ENCODE measurements at regions not wholly inside any gene's neighbourhood (a gene's known extent, or its start where the extent isn't known, plus 50 kb on each side); places are given as distances from the start of the nearest gene placed in this dataset.

DNA sequence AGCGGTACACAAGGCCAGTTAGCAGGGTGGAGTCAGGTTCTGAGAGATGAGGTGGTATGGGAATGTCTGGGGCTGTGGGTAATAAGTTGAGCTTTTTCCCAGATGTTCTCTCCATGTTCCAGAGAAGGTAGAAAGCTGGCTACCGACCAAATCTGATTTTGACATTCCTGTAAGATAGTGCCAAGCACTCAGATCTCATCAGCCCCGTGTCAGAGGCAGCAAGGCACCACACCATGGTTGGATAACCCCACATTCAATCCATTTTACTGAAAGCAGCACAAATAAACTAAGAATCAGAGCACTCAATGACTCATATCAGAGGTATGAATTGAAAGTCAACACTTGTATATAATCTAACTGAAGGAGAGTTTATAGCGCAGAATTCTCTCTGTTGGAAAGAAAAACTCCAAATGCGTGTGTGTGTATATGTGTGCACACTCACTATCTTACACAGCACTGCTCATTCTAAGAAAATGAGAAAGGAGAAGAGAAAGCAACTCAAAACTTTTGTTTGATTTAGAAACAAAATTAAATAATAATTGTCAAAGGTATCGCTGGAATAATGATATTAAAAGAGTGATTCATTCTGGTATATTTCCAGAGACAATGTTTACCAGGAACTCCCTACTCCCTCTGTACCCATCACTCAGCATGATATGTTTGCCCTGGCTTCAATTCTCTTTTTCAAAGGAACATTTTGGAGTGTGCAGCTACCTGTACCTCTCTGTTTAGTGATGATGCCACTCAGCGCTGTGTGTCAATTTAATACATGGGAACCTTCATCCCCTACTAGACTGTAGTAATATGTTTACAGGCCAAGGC is 375.1 kb upstream of the ID2 start:
- no peak overlapping the region for H3K27ac ChIP-seq (ENCODE audit: low read depth in 2 of 2, low read length in 2 of 2)
- no peaks in the 10 kb centered on the region for H3K36me3 ChIP-seq (ENCODE audit: control insufficient read depth in 2 of 2, insufficient read depth in 2 of 2, low read length in 2 of 2)
- H3K4me3 ChIP-seq (ENCODE audit: low read length in 2 of 2): no peak overlapping the region
- no peak overlapping the region for H3K9ac ChIP-seq (ENCODE audit: low read depth in 1 of 2, low read length in 2 of 2)
- H3K27me3 ChIP-seq (ENCODE audit: control insufficient read depth in 2 of 2, insufficient read depth in 2 of 2, low read length in 2 of 2): no peaks in the 10 kb centered on the region
- H3K9me3 ChIP-seq (ENCODE audit: control insufficient read depth in 2 of 2, low read length in 2 of 2): no peaks in the 10 kb centered on the region
- peaks cover 10 to 13% of the 10 kb centered on the region in 2 donors for H3K4me1 ChIP-seq (ENCODE audit: control insufficient read depth in 2 of 2, insufficient read depth in 2 of 2, low read length in 2 of 2)

DNA sequence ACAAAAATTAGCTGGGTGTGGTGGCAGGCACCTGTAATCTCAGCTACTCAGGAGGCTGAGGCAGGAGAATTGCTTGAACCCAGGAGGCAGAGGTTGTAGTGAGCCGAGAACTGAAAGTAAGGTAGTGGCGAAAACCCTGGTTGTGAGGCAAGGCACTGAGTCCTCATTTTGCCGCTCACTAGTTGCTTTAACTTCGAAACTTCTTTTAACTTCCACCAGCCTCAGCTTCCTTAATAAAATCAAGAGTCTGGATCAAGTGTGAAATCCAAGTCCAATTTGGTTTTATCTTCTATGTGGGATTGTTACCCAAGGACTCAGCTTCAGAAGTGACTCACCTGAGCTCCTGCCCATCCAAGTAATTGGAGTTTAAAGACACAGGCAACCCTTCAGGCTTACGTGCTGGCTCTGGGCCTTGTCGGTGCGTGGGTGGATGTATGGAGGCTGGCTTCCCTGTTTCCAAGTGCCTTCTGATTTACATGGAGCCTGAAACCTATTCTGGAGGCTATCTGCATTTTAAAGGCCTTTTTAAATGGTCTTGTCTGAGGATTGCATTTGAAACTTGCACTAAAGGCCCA is 374.2 kb upstream of the ID2 start:
- H3K27me3 ChIP-seq (ENCODE audit: control insufficient read depth in 2 of 2, insufficient read depth in 2 of 2, low read length in 2 of 2): no peaks in the 10 kb centered on the region
- H3K36me3 ChIP-seq (ENCODE audit: control insufficient read depth in 2 of 2, insufficient read depth in 2 of 2, low read length in 2 of 2): no peaks in the 10 kb centered on the region
- H3K4me1 ChIP-seq (ENCODE audit: control insufficient read depth in 2 of 2, insufficient read depth in 2 of 2, low read length in 2 of 2): peaks cover 9 to 12% of the 10 kb centered on the region in 2 donors
- H3K9me3 ChIP-seq (ENCODE audit: control insufficient read depth in 2 of 2, low read length in 2 of 2): no peaks in the 10 kb centered on the region
- no peak overlapping the region for H3K27ac ChIP-seq (ENCODE audit: low read depth in 2 of 2, low read length in 2 of 2)
- no peak overlapping the region for H3K4me3 ChIP-seq (ENCODE audit: low read length in 2 of 2)
- H3K9ac ChIP-seq (ENCODE audit: low read depth in 1 of 2, low read length in 2 of 2): no peak overlapping the region

DNA sequence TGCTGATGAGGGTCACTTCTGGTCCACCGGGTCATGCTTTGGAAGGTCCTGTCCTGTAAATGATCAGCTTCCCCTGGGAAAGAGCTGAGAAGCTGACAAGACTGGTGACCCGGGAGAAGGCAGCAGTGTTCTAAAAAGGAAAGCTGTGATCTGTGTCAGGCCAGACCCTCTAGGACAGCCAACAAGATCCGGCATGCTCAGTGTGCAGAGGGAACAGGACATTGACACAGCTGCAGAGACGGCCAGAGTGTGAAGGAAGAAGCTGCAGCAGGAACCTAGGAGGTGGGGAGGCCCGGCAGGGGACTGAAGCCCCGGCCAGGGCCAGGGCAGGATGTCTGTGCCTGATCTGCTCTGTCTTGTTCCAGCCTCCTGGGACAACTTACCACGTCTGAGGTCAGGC is 372.7 kb upstream of the ID2 start:
- H3K9me3 ChIP-seq (ENCODE audit: control insufficient read depth in 2 of 2, low read length in 2 of 2): no peaks in the 10 kb centered on the region
- no peak overlapping the region for H3K4me3 ChIP-seq (ENCODE audit: low read length in 2 of 2)
- H3K36me3 ChIP-seq (ENCODE audit: control insufficient read depth in 2 of 2, insufficient read depth in 2 of 2, low read length in 2 of 2): no peaks in the 10 kb centered on the region
- peaks cover 4 to 20% of the 10 kb centered on the region in 2 donors for H3K4me1 ChIP-seq (ENCODE audit: control insufficient read depth in 2 of 2, insufficient read depth in 2 of 2, low read length in 2 of 2)
- H3K27ac ChIP-seq (ENCODE audit: low read depth in 2 of 2, low read length in 2 of 2): no peak overlapping the region
- H3K9ac ChIP-seq (ENCODE audit: low read depth in 1 of 2, low read length in 2 of 2): no peak overlapping the region
- no peaks in the 10 kb centered on the region for H3K27me3 ChIP-seq (ENCODE audit: control insufficient read depth in 2 of 2, insufficient read depth in 2 of 2, low read length in 2 of 2)

DNA sequence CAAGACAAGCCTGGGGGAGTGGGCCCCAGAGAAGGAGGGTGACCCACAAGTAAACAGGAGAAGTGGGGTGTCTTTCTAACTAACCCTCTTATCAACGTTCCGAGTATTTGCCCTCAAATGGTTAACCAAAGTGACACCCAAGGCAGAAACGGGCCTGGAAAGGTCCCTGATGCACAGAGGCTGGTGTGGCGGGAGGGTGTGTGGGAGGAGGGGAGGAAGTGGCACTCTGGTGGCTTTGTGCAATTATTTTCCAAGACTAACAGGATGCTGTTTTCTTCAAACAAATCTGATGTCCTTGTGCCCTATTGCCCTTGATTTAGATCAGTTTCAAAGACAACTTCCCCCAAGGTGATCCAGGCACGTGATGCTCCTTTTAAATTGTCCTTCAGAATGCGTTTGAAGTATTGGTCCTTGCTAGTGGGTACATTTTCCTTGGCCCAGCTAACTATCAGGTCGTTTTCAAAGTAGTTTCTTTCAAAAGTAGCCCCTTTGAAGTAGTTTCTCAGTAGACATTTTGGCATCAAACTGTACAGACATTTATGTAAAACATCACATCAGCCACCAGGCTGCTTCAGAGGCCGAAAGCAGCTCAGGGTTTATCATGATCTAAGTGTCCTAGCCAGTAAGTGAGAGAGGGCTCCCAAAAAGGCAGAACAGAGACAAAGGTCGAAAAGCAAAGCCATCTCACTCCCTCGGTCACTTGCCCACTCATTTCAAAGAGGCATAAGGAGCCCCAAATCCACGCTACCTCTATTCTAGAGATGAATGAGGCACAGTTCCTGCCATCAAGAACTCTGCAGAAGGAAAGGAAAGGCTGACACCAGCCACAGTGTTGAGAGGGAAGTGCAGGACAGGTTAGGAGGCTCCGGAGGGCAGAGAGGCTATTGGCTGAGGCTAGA is 371.1 kb upstream of the ID2 start:
- Histone ChIP-seq H3K9ac (ENCODE audit: low read depth in 1 of 2, low read length in 2 of 2) (no peak overlapping the region), H3K27me3 (ENCODE audit: control insufficient read depth in 2 of 2, insufficient read depth in 2 of 2, low read length in 2 of 2) (no peaks in the 10 kb centered on the region), H3K4me3 (ENCODE audit: low read length in 2 of 2) (no peak overlapping the region), H3K4me1 (ENCODE audit: control insufficient read depth in 2 of 2, insufficient read depth in 2 of 2, low read length in 2 of 2) (peaks cover 4 to 22% of the 10 kb centered on the region in 2 donors), H3K36me3 (ENCODE audit: control insufficient read depth in 2 of 2, insufficient read depth in 2 of 2, low read length in 2 of 2) (no peaks in the 10 kb centered on the region), H3K27ac (ENCODE audit: low read depth in 2 of 2, low read length in 2 of 2) (no peak overlapping the region), H3K9me3 (ENCODE audit: control insufficient read depth in 2 of 2, low read length in 2 of 2) (no peaks in the 10 kb centered on the region)

DNA sequence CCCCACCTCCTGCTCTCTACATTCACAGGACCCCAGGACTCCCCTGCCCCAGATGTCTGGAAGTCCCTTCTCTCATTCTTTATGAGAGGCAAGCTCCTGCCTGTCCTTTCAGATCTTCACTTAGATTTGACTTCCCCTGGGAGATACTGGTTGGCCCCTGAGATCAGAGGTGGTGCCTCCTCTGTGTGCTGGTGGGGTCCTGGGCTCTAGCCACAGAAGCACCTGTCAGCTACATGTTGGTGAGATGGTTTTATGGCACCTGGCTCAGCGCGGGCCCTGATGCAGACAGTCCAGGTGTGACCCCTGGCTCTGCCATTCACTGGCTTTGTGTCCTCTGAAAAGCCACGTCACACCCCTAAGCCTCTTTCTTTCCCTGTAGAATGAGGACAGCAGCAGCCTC is 369.6 kb upstream of the ID2 start:
- no peak overlapping the region for H3K9ac ChIP-seq (ENCODE audit: low read depth in 1 of 2, low read length in 2 of 2)
- H3K9me3 ChIP-seq (ENCODE audit: control insufficient read depth in 2 of 2, low read length in 2 of 2): no peaks in the 10 kb centered on the region
- no peaks in the 10 kb centered on the region for H3K27me3 ChIP-seq (ENCODE audit: control insufficient read depth in 2 of 2, insufficient read depth in 2 of 2, low read length in 2 of 2)
- no peak overlapping the region for H3K27ac ChIP-seq (ENCODE audit: low read depth in 2 of 2, low read length in 2 of 2)
- H3K36me3 ChIP-seq (ENCODE audit: control insufficient read depth in 2 of 2, insufficient read depth in 2 of 2, low read length in 2 of 2): no peaks in the 10 kb centered on the region
- H3K4me3 ChIP-seq (ENCODE audit: low read length in 2 of 2): no peak overlapping the region
- H3K4me1 ChIP-seq (ENCODE audit: control insufficient read depth in 2 of 2, insufficient read depth in 2 of 2, low read length in 2 of 2): peaks cover 4 to 22% of the 10 kb centered on the region in 2 donors

DNA sequence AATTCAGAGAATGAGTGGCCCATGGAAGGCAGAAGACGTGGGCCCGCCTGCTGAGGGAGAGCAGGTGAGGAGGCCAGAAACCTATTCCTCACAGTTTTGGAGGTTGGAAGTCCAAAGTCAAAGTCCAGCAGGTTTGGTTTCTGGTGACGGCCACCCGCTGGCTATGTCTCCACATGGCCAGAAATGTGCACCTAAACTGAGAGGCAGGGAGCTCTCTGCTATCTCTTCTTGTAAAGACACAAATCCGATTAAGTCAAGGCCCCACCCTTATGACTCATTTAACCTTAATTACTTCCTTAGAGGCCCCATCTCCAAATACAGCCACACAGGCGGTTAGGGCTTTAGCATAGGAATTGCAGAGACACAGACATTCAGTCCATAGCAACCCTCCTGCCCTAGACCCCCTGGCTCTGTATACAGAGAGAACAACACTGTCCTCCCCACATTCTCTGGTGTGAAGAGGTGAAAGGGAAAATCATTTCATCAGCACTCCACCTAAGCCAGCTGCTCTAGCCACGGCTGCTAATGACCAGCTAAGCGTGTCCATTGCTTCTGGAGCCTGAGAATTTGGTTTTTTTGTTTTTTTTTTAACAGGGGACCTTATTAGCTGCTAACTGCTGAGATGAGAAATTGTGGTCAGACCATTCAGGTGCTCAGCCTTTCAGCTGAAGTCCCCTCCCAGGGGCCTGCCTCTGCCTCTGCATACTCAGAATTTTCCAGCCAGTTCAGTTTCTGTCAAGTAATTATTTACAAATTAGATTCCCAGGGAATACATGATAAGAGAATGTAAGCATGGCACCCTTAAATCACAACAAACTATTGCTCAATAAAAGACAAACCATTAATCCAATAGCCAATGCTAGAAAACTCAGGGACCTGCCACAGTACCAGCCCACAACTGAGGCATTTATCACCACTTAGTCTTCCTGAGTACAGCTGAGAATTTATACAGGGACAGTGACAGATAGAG is 368.7 kb upstream of the ID2 start:
- Histone ChIP-seq H3K27me3 (ENCODE audit: control insufficient read depth in 2 of 2, insufficient read depth in 2 of 2, low read length in 2 of 2) (no peaks in the 10 kb centered on the region), H3K4me3 (ENCODE audit: low read length in 2 of 2) (no peak overlapping the region), H3K27ac (ENCODE audit: low read depth in 2 of 2, low read length in 2 of 2) (peak overlapping the region in 1 of 2 donors; percentile 43), H3K4me1 (ENCODE audit: control insufficient read depth in 2 of 2, insufficient read depth in 2 of 2, low read length in 2 of 2) (peaks cover 4 to 22% of the 10 kb centered on the region in 2 donors), H3K9ac (ENCODE audit: low read depth in 1 of 2, low read length in 2 of 2) (no peak overlapping the region), H3K9me3 (ENCODE audit: control insufficient read depth in 2 of 2, low read length in 2 of 2) (no peaks in the 10 kb centered on the region), H3K36me3 (ENCODE audit: control insufficient read depth in 2 of 2, insufficient read depth in 2 of 2, low read length in 2 of 2) (no peaks in the 10 kb centered on the region)

DNA sequence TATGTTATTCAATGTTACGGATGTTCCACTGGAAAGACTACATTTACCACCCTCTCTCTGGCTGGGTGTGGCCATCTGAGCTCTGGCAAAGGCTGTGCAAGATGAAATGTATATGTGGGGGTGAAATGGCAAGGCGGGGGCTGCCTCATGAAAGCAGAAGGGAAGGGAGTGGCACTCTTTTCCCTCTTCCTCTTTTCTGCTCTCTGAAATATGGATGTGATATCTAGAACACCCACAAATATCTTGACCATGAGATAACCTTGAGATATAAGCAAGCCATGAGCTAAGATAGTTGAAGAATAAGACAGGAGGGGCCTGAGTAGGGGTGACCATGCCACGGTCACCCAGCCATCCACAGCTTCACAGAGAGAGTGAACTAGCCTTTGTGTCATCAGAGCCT is 367.8 kb upstream of the ID2 start:
- H3K4me3 ChIP-seq (ENCODE audit: low read length in 2 of 2): no peak overlapping the region
- peaks cover 4 to 22% of the 10 kb centered on the region in 2 donors for H3K4me1 ChIP-seq (ENCODE audit: control insufficient read depth in 2 of 2, insufficient read depth in 2 of 2, low read length in 2 of 2)
- H3K36me3 ChIP-seq (ENCODE audit: control insufficient read depth in 2 of 2, insufficient read depth in 2 of 2, low read length in 2 of 2): no peaks in the 10 kb centered on the region
- no peak overlapping the region for H3K9ac ChIP-seq (ENCODE audit: low read depth in 1 of 2, low read length in 2 of 2)
- H3K27me3 ChIP-seq (ENCODE audit: control insufficient read depth in 2 of 2, insufficient read depth in 2 of 2, low read length in 2 of 2): no peaks in the 10 kb centered on the region
- no peak overlapping the region for H3K27ac ChIP-seq (ENCODE audit: low read depth in 2 of 2, low read length in 2 of 2)
- H3K9me3 ChIP-seq (ENCODE audit: control insufficient read depth in 2 of 2, low read length in 2 of 2): no peaks in the 10 kb centered on the region

DNA sequence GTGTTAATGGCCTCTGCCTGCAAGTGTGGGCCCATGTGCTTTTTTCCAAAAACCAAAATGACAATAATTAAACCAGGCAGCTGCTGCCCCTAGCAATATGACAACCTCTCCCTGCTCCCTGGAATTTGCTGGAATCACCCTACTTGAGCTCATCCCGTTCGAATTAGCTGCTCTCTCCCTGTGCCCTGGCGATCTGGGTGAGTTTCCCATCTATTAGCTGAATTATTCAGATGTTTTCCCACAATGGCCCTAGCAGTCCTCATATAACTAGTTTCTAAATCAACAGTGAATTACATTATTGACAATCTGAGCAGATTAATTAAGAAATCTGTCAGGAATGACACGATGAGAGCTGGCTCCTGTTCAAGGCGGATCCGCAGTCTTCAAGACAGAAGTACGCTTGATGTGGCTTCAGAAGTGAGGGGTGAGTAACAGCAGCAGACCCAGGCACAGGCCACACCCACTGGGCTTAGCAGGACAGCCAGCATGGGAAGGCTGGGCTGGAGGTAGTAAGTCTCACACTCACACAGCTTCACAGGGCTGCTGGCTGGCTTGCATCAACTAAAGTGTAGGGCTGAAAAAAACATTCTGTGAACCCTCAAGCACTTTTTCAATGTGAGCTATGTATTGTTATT is 366.2 kb upstream of the ID2 start:
- no peak overlapping the region for H3K9ac ChIP-seq (ENCODE audit: low read depth in 1 of 2, low read length in 2 of 2)
- peaks cover 4 to 22% of the 10 kb centered on the region in 2 donors for H3K4me1 ChIP-seq (ENCODE audit: control insufficient read depth in 2 of 2, insufficient read depth in 2 of 2, low read length in 2 of 2)
- no peaks in the 10 kb centered on the region for H3K36me3 ChIP-seq (ENCODE audit: control insufficient read depth in 2 of 2, insufficient read depth in 2 of 2, low read length in 2 of 2)
- no peaks in the 10 kb centered on the region for H3K27me3 ChIP-seq (ENCODE audit: control insufficient read depth in 2 of 2, insufficient read depth in 2 of 2, low read length in 2 of 2)
- H3K4me3 ChIP-seq (ENCODE audit: low read length in 2 of 2): no peak overlapping the region
- no peak overlapping the region for H3K27ac ChIP-seq (ENCODE audit: low read depth in 2 of 2, low read length in 2 of 2)
- H3K9me3 ChIP-seq (ENCODE audit: control insufficient read depth in 2 of 2, low read length in 2 of 2): no peaks in the 10 kb centered on the region

DNA sequence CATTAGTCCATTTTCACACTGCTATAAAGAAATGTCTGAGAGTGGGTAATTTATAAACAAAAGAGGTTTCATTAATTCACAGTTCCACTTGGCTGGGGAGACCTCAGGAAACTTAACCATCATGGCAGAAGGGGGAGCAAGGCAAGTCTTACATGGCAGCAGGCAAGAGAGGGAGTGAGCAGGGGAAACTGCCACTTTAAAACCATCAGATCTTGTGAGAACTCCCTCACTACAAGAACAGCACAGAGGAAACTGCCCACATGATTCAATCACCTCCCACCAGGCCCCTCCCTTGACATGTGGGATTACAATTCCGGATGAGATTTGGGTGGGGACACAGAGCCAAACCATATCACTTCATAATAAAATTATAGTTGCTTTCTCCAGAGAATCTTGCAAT is 365.5 kb upstream of the ID2 start:
- no peaks in the 10 kb centered on the region for H3K27me3 ChIP-seq (ENCODE audit: control insufficient read depth in 2 of 2, insufficient read depth in 2 of 2, low read length in 2 of 2)

More for the DNA sequence above, 365.5 kb upstream of the ID2 start:
- H3K9ac ChIP-seq (ENCODE audit: low read depth in 1 of 2, low read length in 2 of 2): no peak overlapping the region
- H3K36me3 ChIP-seq (ENCODE audit: control insufficient read depth in 2 of 2, insufficient read depth in 2 of 2, low read length in 2 of 2): no peaks in the 10 kb centered on the region
- no peaks in the 10 kb centered on the region for H3K9me3 ChIP-seq (ENCODE audit: control insufficient read depth in 2 of 2, low read length in 2 of 2)
- H3K4me3 ChIP-seq (ENCODE audit: low read length in 2 of 2): no peak overlapping the region
- H3K4me1 ChIP-seq (ENCODE audit: control insufficient read depth in 2 of 2, insufficient read depth in 2 of 2, low read length in 2 of 2): peaks cover 4 to 22% of the 10 kb centered on the region in 2 donors
- H3K27ac ChIP-seq (ENCODE audit: low read depth in 2 of 2, low read length in 2 of 2): no peak overlapping the region
